ENCODE measurements at regions not wholly inside any gene's neighbourhood (a gene's known extent, or its start where the extent isn't known, plus 50 kb on each side); places are given as distances from the start of the nearest gene placed in this dataset.
A peak's percentile ranks its signal among the peaks of the same experiment; 100 is the strongest.

GRCh38 chr13:74084375-74084935, 49.7 kb downstream of the KLF12 start:
- no peak for DNase-seq

- no peak for DNase-seq
Measured at GRCh38 chr13:74082741-74083160, 51.5 kb downstream of the KLF12 start.

GRCh38 chr13:74080762-74081161, 53.4 kb downstream of the KLF12 start:
- DNase-seq = no peak

GRCh38 chr13:74077792-74078191, 56.4 kb downstream of the KLF12 start:
- DNase-seq = no peak

GRCh38 chr13:74077375-74077774, 56.8 kb downstream of the KLF12 start:
- DNase-seq = no peak

GRCh38 chr13:74074723-74075122, 59.5 kb downstream of the KLF12 start:
- no peak for DNase-seq

- no peak for DNase-seq
Measured at GRCh38 chr13:74073274-74073673, 60.9 kb downstream of the KLF12 start.

- DNase-seq = no peak
Measured at GRCh38 chr13:74070513-74070912, 63.7 kb downstream of the KLF12 start.

- no peak for DNase-seq
Measured at GRCh38 chr13:74070065-74070464, 64.1 kb downstream of the KLF12 start.

GRCh38 chr13:74068471-74068870, 65.7 kb downstream of the KLF12 start:
- peak; percentile 10 for DNase-seq

- no peak for DNase-seq
Measured at GRCh38 chr13:74067818-74068217, 66.4 kb downstream of the KLF12 start.

GRCh38 chr13:74066937-74067336, 67.3 kb downstream of the KLF12 start:
- DNase-seq = no peak

GRCh38 chr13:74064805-74065312, 69.3 kb downstream of the KLF12 start:
- no peak for DNase-seq

- DNase-seq = no peak
Measured at GRCh38 chr13:74063533-74064100, 70.6 kb downstream of the KLF12 start.

- peak; percentile 11 for DNase-seq
Measured at GRCh38 chr13:74062933-74063332, 71.3 kb downstream of the KLF12 start.

- DNase-seq = no peak
Measured at GRCh38 chr13:74061926-74062595, 72.1 kb downstream of the KLF12 start.

GRCh38 chr13:74056801-74057542, 77.2 kb downstream of the KLF12 start:
- DNase-seq = no peak

- no peak for DNase-seq
Measured at GRCh38 chr13:74052402-74052928, 81.7 kb downstream of the KLF12 start.

- no peak for DNase-seq
Measured at GRCh38 chr13:74048756-74049155, 85.4 kb downstream of the KLF12 start.

- no peak for DNase-seq
Measured at GRCh38 chr13:74047931-74048600, 86.1 kb downstream of the KLF12 start.

GRCh38 chr13:74046431-74046830, 87.8 kb downstream of the KLF12 start:
- DNase-seq = no peak

GRCh38 chr13:74045583-74045982, 88.6 kb downstream of the KLF12 start:
- DNase-seq = no peak

- no peak for DNase-seq
Measured at GRCh38 chr13:74043237-74043636, 91.0 kb downstream of the KLF12 start.
